ENCODE measurements at regions not wholly inside any gene's neighbourhood (a gene's known extent, or its start where the extent isn't known, plus 50 kb on each side); places are given as distances from the start of the nearest gene placed in this dataset.

DNA sequence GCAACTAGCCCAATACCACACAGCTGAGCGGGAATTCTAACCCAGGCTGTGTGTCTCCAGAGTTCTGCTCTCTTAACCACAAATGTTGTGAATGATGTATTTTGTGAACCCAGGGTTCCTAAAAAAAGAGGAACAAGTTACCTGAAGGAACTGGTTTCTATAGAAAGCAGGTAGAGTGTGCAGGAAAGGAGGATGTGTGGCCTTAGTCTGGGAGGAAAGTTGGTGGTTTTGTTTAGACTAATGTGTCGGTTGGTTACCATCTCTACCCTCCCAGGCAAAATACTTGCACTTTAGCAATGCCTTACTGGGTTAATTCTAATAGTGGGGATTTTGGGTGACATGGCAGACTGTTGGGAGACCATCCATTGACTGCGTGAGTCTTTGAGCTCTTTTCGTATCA, 143.3 kb downstream of the SCP2D1 start:
- intact Hi-C loops (cut with DNase I, micrococcal nuclease), result no loop called here
- ATAC-seq (no peak), DNase-seq (no peak)

DNA sequence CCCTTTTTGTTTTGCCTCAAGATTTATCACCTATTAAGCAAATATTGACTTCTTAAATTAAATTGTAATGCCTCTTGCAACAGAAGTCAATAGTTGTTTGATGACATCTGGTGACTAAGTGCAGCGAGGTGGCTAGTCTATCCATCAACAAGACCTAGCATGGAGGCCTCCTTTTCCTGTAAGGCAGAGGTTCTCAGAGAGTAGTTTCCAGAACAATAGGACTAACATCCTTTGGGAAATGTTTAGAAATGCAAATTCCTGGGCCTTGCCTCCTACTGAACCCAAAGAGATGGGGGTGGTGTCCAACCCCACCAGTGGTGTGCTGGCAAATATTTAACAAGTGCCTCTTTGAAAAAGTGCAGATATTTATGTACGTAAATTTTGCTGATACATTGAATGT, 143.7 kb downstream of the SCP2D1 start:
- intact Hi-C loops (cut with DNase I, micrococcal nuclease), result no loop called here
- DNase-seq, result no peak
- no peak for ATAC-seq

DNA sequence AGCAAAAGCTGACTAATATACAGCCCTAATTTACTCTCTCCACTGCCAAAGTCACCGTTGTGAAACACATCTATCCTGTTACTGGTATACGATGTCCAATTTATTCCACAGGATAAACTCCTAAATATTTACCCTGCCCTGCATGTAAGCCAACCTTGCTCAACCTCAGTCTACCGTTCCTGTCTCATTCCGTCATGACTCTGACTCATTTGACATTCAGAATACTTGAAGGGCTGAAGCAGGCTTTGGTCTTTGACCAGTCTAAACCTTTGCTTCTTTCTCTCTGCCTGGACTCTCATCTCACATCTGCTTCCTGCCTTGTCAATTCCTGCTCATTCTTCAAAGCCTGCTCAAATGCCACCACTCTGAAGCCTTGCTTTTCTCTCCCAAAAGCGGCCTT, 157.5 kb downstream of the SCP2D1 start:
- no peak for DNase-seq
- intact Hi-C loops (cut with DNase I, micrococcal nuclease), result no loop called here

DNA sequence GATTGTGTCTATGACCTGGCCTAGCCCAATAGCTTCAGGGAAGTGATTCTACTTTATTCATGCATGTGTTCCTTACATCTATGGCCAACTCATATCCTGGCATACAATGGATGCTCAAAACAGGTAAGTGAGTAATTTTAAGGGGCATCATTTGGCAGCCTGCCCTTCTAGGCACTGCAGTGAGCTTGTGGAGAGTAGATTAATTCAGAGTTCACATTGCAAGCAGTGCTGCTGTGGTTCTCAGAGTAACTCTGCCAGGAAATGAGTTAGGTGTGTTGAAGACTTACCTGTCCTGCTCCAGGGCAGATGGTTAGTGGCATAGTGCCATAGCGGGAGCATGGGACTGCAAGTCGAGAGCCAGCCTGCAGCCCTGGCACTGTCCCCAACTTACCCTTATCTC, 158.0 kb downstream of the SCP2D1 start:
- DNase-seq (no peak), ATAC-seq (no peak)
- intact Hi-C loops (cut with DNase I, micrococcal nuclease), result no loop called here

More for the DNA sequence above, 157.5 kb downstream of the SCP2D1 start:
- ATAC-seq, result no peak

DNA sequence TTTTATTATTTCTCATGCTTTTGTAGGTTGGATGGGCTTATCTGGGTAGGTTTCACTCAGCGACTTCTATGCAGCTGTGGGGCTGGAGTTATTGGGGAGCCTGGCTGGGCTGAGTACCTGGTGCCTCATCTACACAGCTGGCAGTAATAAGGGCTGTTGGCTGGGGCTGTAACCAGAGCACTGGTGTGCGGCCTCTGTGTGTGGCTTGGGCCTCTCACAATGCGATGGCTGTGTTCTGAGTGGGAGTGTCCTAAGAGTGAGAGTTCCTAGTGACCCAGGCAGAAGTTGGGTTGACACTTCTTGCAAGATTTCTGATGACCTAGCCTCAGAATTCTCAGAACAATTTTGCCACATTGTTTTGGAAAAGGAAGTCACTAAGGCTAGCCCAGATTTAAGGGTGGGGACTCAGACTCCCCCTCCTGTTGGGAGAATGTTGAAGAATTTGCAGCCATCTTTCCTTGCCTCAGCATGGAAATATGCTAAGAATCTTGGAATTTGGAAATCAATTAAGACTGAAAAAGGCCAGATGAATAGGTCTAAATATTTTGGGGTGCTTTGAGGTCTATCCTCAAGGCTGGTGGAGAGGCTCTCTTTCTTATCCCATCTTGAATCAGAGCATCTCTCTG, 158.8 kb downstream of the SCP2D1 start:
- intact Hi-C loops (cut with DNase I, micrococcal nuclease), result no loop called here
- DNase-seq (no peak), ATAC-seq (no peak)

DNA sequence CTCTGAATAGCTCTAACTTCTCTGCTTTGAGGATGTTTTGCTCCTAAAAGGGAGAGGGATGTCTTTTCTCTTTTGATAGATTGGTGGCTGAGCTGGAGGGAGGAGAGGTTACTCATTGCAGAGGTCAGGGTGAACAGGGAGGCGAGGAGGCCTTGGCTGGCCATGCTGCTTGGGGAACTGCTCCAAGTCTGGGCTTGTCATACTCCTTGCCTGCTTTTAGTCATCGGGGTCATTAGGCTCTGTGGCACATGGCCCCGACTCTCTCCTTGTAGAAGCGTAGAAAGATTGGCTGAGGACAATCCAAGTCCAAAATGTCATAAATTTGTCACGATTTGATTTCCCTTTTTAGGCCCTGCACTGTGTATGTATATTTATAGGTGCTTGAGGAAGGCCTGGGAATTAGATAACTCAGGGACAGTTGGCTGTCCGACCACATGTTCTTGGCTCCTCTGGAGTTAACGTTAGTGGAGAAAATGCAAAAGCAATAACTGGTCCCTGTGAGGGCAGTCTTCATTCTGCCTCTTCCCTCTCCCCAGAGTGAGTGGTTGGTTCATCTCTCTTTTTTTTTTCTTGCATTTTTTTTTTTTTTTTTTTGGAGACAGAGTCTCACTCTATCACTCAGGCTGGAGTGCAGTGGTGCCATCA, 160.1 kb downstream of the SCP2D1 start:
- no peak for ATAC-seq

DNA sequence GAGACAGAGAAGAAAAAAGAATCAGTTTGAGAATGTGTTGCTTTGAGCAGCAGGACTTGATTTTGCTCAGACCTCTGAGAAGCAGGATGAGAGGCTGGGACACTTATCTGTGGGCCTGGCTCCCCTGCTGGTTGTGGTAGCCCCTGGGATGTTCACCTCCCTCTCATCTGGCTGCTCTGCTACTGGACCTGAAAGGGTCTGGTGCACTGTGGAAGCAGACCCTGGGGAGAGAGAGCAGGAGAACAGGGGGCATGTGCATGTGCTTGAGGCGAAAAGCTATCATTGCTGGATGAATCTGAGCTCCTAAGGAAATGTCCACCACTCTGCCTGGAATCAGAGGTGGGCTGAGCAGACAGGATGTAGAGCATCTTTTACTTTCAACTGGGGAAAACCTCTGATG, 161.1 kb downstream of the SCP2D1 start:
- ATAC-seq (no peak), DNase-seq (no peak)
- intact Hi-C loops (cut with DNase I, micrococcal nuclease), result no loop called here

More for the DNA sequence above, 160.1 kb downstream of the SCP2D1 start:
- peak in 1 of 2 donors; percentile 40 for DNase-seq
- intact Hi-C loops (cut with DNase I, micrococcal nuclease), result no loop called here

DNA sequence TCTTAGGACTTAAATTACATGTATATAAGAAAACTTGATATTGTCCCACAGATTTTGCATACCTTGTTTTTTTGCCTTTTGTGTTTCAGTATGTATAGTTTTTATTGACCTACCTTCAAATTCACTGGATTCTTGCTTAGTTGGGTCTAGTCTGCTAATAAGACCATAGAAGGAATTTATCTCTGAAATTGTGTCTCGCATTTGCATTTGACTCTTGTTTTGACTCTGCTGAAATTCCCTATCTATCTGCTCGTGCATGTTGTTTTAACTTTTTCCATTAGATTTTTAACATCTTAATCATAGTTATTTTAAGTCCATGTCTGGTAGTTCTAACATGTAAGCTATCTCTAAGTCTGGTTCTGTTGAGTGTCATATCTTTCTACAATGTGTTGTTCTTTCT, 163.9 kb downstream of the SCP2D1 start:
- ATAC-seq, result no peak
- DNase-seq, result no peak
- intact Hi-C loops (cut with DNase I, micrococcal nuclease), result no loop called here

DNA sequence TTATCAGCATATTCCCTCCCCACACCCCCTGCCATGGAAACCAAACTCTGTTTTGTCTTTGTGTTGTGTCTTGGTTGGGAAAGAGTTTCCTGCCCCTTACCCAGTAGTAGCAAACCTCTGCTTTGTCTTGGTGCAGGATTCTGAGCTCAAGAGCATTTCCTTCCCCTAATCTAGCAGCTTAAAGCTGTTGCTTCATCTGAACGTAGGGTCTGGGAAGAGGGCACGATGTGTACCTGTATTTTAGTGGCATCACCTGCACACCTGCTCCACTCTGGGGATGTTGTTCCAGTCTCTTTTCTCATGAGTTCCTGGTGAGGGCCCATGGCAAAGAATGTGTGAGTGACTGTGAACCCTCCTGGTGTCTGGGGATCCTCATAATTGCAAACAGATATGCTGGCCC, 164.7 kb downstream of the SCP2D1 start:
- ATAC-seq (no peak), DNase-seq (no peak)
- intact Hi-C loops (cut with DNase I, micrococcal nuclease), result no loop called here

DNA sequence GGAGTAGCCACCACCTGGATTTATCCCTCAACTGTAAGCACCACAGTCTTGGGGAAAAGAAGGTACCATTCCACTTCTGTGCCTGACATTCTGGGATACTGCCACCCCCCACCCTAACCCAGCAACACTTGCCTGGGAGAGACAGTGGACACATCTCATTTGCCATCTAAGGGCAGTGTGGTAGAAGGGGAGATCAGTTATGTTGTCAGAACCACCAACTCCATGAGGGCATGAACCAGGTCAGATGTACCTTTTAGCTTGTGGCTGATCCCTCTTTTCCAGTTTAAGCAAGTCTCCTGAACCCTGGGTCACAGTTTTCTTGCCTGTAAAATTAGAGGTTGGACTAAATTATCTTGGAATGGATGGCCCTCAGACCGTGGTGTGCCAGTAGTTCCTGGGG, 165.5 kb downstream of the SCP2D1 start:
- DNase-seq, result no peak
- no peak for ATAC-seq
- intact Hi-C loops (cut with DNase I, micrococcal nuclease), result no loop called here

DNA sequence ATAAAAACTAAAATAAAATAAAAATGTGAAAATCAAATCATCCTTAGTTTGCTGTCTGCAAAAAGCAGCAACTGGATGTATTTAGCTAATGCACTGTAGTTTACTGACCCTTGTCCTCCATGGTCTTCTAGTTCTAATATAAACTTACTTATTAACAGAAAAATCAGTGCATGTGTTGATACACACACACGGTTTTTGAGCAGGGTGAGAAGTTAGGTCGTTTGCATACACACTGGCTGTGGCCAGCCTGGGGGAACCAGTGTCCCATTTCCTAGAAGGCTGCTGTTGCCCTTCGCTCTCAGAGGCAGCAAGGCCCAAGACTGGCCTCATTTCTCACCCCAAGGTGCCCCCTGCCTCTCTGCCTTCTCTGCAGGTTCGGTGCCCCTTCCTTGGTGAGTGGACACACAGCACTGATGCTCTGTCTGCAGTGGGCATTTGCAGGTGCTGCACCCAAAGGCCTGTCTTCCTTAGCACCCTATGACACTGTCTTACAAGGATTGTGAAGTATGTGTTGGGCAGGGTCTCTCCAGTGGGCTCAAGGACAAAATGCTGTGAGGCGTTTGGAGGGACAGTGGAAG, 168.5 kb downstream of the SCP2D1 start:
- intact Hi-C loops (cut with DNase I, micrococcal nuclease), result no loop called here
- DNase-seq, result no peak
- ATAC-seq, result no peak

DNA sequence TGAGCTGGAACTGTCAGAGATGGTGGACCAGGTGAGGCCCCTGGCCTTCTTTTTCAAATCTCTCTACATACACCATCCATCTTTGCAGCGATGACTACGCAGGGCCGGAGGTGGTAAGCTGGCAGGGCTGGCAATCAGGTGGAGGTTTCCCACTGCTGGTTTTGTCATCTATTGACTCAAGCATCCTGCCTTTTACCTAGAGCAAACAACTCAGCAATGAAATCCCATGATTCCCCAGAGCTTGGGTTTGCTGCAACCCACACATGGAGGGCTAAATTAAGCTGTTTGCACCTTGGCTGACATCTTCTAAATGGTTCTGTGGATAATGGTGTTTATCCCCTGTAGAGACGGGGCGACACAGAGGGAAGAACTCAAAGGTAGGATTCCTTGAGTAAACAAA, 170.2 kb downstream of the SCP2D1 start:
- DNase-seq (no peak), ATAC-seq (no peak)
- intact Hi-C loops (cut with DNase I, micrococcal nuclease), result no loop called here

DNA sequence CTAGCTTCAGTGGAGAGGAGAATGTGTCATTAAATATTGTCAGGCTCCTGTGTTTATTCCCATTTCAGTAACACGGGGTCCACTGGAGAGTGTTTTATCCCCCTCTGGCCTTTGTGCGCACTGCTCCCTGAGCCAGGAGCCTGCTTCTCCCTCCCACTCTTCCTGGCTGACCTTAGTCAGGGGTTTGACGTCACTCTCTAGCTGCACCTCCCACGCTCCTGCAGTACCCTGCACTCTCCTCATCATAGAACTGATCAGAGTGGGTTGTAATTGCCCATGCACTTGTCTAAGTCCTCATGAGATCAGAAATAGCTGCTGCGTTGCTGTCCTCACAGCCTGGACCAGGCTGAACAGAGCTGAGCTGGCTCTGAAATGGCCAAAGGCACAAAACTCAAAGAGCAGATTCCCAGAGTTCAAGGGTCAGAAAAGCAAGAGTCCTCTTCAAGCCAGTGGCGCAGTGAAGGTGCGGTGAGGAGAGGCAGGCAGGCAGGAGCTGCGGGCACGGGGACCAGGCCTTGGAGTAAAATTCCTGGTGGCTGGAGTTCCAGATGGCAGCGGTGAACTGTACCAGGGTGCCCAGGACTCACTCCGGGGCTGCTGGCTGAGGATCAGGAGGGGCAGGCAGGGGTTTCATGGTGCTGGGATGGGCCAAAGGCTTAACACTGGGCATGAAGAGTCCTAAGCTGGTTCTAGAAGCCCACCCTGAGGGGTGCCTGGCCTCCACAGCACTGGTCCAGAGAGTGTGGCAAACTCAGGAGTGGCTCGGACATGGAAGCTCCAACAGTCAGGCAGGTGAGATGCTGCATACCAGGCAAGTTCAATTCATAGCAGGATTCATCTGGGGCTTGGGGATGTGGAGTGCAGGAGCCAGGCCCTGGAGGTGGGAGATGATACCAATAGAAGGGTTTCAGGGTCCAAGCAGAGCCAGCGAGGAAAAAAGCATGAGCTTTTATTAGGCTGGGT, 170.9 kb downstream of the SCP2D1 start:
- DNase-seq (no peak), ATAC-seq (no peak)
- intact Hi-C loops (cut with DNase I, micrococcal nuclease), result no loop called here

DNA sequence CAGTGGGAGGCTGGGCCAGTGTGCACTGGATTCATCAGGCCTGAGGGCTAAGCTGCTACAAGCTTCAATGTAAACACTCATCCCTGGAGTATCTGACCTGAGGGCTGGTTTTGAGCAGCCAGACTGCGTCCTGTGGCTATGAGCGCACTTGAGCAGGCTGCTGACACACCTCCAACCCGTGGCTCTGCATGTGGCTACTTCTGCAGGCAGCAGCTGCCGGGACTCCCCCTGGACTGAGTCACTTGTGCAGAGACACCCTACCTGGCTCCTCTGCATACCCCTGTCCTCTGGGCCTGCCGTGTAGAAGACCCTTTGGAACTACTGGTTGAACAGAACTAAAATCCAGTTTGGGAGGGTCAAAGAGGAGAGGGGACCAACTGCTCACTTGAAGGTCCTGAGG, 172.0 kb downstream of the SCP2D1 start:
- intact Hi-C loops (cut with DNase I, micrococcal nuclease), result no loop called here
- ATAC-seq (no peak), DNase-seq (no peak)

DNA sequence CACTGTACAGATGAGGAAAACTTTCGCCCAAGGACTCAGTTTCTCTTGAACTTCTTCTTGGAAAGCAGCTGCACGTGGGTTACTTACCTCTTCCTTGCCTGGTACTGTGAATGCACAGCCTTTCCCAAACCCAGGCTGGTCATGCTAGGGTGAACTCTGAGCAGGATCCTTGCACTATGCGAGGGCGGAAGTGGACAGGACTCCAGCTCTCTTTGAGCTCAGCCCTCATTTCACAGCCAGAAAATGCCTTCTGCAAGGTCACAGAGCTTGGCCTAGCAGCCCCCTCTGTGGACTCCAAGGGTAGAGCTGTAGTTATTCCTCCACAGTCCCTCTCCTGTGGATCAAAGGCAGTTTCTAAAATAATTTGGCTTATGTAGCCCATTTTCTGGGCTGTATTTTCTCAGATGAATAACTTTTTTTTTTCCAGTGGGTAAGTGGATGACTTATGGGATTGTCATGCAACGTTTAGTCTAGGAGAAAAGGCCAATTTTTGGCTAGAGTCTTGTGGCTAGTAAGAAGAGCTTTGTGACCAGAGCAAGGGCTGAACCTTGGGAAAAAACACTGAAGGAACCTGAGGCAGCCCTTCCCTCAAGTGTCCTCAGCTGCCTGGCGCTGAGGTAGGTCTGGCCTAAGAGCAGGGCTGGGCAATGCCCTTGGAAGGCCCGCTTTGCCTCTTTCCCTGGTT, 172.7 kb downstream of the SCP2D1 start:
- intact Hi-C loops (cut with DNase I, micrococcal nuclease), result no loop called here
- DNase-seq, result no peak
- no peak for ATAC-seq

DNA sequence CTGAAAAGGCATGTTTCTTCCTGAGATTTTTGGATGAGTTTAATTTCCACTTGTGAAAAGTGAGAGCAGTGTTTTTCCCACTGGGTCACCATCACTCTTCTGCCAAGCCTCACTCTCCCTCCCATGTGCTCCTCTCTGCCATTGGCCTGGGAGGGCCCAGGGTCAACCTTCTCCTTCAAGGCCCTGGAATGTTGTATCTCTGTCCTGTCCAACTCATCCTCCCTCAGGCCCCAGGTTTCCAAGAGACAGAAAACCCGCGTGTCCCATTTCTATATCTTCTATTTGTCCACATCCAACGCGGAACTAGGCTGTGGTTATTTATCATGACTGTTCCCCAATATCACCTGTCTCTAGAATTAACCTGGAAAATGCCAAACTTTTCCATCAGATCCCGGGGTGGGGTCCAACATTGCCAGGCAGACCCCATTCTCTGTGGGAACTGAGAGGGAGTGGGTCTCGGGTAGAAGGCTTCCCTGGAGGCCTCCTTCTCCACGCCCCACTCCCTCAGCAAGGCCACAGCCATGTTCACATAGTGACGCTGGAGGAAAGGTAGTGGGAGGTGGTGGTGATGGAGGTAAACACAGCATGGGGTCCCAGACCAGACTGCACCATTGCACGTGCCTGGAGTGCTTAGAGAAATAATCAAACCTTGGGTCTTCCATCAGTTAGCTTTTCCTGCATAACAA, 173.5 kb downstream of the SCP2D1 start:
- ATAC-seq, result no peak
- no peak for DNase-seq
- intact Hi-C loops (cut with DNase I, micrococcal nuclease), result no loop called here

DNA sequence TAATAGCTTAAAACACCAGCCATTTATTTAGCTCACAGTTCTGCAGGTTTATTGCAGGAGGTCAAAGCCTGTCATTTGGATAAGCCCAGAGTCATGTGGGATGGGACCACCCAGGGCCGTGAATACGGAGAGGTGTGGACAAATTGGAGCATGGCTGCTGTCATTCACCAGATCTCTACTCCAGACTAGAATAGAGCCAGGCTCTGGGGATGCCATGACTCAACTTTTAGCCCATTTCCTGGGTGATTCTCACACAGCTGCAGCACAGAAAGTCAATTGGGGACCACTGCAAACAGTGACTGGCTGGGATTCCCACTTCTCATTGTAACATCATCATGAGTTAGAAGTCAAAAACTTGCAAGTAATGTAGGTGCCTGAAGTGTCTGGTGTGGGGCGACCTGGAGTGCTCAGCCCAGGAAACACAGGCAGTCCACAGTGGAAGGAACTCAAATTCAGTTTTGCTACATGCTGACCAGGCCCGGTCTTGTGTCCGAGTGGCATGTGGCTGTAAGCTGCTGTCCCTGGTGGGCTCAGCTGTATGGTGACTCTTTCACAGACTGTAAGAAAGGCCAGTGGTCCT, 174.3 kb downstream of the SCP2D1 start:
- DNase-seq, result no peak
- intact Hi-C loops (cut with DNase I, micrococcal nuclease), result no loop called here
- ATAC-seq, result no peak

DNA sequence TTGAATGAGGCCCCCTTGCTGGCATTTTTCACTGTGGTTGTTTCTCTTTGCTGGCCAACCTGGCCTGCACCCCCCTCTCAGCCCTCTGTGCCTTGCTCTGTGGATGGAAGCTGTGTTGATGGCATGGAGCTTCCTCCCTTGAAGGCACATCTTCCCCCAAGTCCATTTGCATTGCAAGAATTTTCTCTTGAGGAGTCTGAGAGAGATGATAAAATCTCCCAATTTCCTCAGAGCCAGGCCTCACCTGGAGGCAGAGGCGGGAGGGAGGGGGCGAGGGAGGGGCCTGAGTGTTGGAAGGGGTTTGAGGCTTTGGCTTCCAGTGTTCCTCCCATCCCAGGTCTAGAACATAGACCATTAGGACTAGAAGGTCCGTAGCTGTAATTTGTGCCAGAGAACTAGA, 175.1 kb downstream of the SCP2D1 start:
- ATAC-seq, result no peak
- DNase-seq, result no peak
- intact Hi-C loops (cut with DNase I, micrococcal nuclease), result no loop called here
